ENCODE measurements at regions not wholly inside any gene's neighbourhood (a gene's known extent, or its start where the extent isn't known, plus 50 kb on each side); places are given as distances from the start of the nearest gene placed in this dataset.

- ChIA-PET CTCF (ENCODE audit: unreplicated experiment) (no interaction called here), POLR2A (interaction anchor here (0.7 to 1.6 kb wide), 2 partner anchors 13 to 62 kb away, joined by 3 read pairs; no protein-coding TSS in a partner anchor)
- intact Hi-C loops (cut with micrococcal nuclease; ENCODE audit: unreplicated experiment) = no loop called here
- Histone ChIP-seq H3K36me3 (ENCODE audit: insufficient read depth, low read length) (no peaks in the 10 kb centered on the region), H3K4me3 (ENCODE audit: low read depth, low read length, poor library complexity, severe bottlenecking) (no peak overlapping the region), H2AFZ (ENCODE audit: low read length) (no peak overlapping the region), H3K4me1 (ENCODE audit: insufficient read depth, low read length, poor library complexity, severe bottlenecking) (no peaks in the 10 kb centered on the region), H4K20me1 (ENCODE audit: insufficient read depth, low read length) (no peaks in the 10 kb centered on the region), H3K9me2 (ENCODE audit: insufficient read depth, low read length) (no peaks in the 10 kb centered on the region), H3K27ac (ENCODE audit: low read depth, low read length, poor library complexity, severe bottlenecking) (no peak overlapping the region), H3K9me3 (ENCODE audit: low read length) (no peaks in the 10 kb centered on the region), H3K79me2 (ENCODE audit: insufficient read depth, low read depth, low read length) (no peaks in the 10 kb centered on the region), H3K4me2 (ENCODE audit: low read length) (no peak overlapping the region)
- BruUV-seq (replicated peaks) = no TSS peak
- DNase-seq (ENCODE audit: low spot score) = no peak
- TF ChIP-seq EZH2phosphoT487 (IDR thresholded peaks at IDR 0.05; ENCODE audit: borderline replicate concordance, low read depth, low read length) (no peak), CTCF (conservative IDR thresholded peaks at IDR 0.05; ENCODE audit: low read length) (no peak)
Observed at GRCh38 chr10:89916468-89917215, 215.3 kb downstream of the KIF20B start.

GRCh38 chr10:89921403-89921802, 220.0 kb downstream of the KIF20B start:
- ChIA-PET CTCF (ENCODE audit: unreplicated experiment) (no interaction called here), POLR2A (interaction anchor here (0.7 kb wide), 1 partner anchor 35 kb away, joined by 3 read pairs; no protein-coding TSS in a partner anchor)
- no peak for TF ChIP-seq EZH2phosphoT487 (IDR thresholded peaks at IDR 0.05; ENCODE audit: borderline replicate concordance, low read depth, low read length)
- TF ChIP-seq CTCF (conservative IDR thresholded peaks at IDR 0.05; ENCODE audit: low read length) = no peak
- DNase-seq (ENCODE audit: low spot score) = no peak
- Histone ChIP-seq H3K79me2 (ENCODE audit: insufficient read depth, low read depth, low read length) (no peaks in the 10 kb centered on the region), H3K4me1 (ENCODE audit: insufficient read depth, low read length, poor library complexity, severe bottlenecking) (no peaks in the 10 kb centered on the region), H3K27ac (ENCODE audit: low read depth, low read length, poor library complexity, severe bottlenecking) (no peak overlapping the region), H4K20me1 (ENCODE audit: insufficient read depth, low read length) (no peaks in the 10 kb centered on the region), H3K36me3 (ENCODE audit: insufficient read depth, low read length) (no peaks in the 10 kb centered on the region), H3K9me3 (ENCODE audit: low read length) (no peaks in the 10 kb centered on the region), H3K4me3 (ENCODE audit: low read depth, low read length, poor library complexity, severe bottlenecking) (no peak overlapping the region), H3K4me2 (ENCODE audit: low read length) (no peak overlapping the region), H2AFZ (ENCODE audit: low read length) (no peak overlapping the region), H3K9me2 (ENCODE audit: insufficient read depth, low read length) (no peaks in the 10 kb centered on the region)
- intact Hi-C loops (cut with micrococcal nuclease; ENCODE audit: unreplicated experiment) = no loop called here
- no TSS peak for BruUV-seq (replicated peaks)

DNA sequence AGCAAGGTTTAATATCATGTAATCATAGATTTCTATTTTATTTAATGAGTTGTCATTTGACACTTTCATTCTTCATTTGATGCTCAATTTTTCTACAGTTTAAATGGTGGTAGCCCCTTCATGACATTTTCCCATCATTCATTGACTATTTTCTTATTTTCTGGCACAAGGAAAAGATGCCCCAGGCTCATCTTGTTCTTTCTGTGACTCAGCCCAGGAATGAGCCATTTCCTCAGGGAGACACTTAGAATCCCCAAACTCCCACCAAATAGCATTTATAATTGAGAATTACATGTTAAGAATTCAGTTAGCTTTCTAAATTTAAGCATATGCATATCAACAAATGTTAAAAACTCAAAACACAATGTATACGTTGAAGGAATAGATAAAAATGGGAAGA, 222.3 kb downstream of the KIF20B start:
- intact Hi-C loops (cut with micrococcal nuclease; ENCODE audit: unreplicated experiment) = no loop called here
- H3K4me2 ChIP-seq (ENCODE audit: low read length) = no peak overlapping the region
- no peaks in the 10 kb centered on the region for H3K36me3 ChIP-seq (ENCODE audit: insufficient read depth, low read length)
- H2AFZ ChIP-seq (ENCODE audit: low read length) = no peak overlapping the region
- H3K4me3 ChIP-seq (ENCODE audit: low read depth, low read length, poor library complexity, severe bottlenecking) = no peak overlapping the region
- no TSS peak for BruUV-seq (replicated peaks)
- no peaks in the 10 kb centered on the region for H3K9me3 ChIP-seq (ENCODE audit: low read length)
- POLR2A ChIA-PET = no interaction called here
- no peaks in the 10 kb centered on the region for H4K20me1 ChIP-seq (ENCODE audit: insufficient read depth, low read length)
- no peak for TF ChIP-seq EZH2phosphoT487 (IDR thresholded peaks at IDR 0.05; ENCODE audit: borderline replicate concordance, low read depth, low read length)
- TF ChIP-seq CTCF (conservative IDR thresholded peaks at IDR 0.05; ENCODE audit: low read length) = no peak
- no peak for DNase-seq (ENCODE audit: low spot score)
- no peaks in the 10 kb centered on the region for H3K4me1 ChIP-seq (ENCODE audit: insufficient read depth, low read length, poor library complexity, severe bottlenecking)
- no peaks in the 10 kb centered on the region for H3K79me2 ChIP-seq (ENCODE audit: insufficient read depth, low read depth, low read length)
- no peak overlapping the region for H3K27ac ChIP-seq (ENCODE audit: low read depth, low read length, poor library complexity, severe bottlenecking)
- no peaks in the 10 kb centered on the region for H3K9me2 ChIP-seq (ENCODE audit: insufficient read depth, low read length)
- CTCF ChIA-PET (ENCODE audit: unreplicated experiment) = no interaction called here

Measured in OCI-LY7 (cell line).